ENCODE measurements at regions not wholly inside any gene's neighbourhood (a gene's known extent, or its start where the extent isn't known, plus 50 kb on each side); places are given as distances from the start of the nearest gene placed in this dataset.
"Not testable (repeated sequence)": the region's sequence is repeated elsewhere in the genome, so short reads cannot be mapped to it uniquely, and the experiment has no call there.

DNA sequence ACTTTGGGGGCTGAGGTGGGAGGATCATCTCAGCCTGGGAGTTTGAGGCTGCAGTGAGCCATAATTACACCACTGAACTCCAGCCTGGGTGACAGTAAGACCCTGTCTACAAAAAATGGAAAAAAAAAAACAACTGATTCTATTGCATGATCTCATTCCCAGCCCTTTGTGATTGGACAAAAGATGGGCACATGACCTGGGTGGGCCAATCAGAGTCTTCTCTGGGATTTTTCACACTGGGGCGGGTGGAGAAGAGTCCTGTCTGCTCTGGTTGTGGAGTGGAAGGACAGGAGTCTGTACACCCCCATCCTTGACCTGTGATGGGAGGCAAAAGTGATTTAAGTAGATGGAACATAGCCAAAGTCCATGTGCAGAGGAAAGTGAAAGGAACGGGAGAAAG is 170.5 kb downstream of the UQCRFS1 start:
- CTCF ChIA-PET, result no interaction called here
- TF ChIP-seq ELF4 (IDR thresholded peaks at IDR 0.05), result no peak
- no peak for TF ChIP-seq BHLHE40 (IDR thresholded peaks at IDR 0.05; ENCODE audit: borderline replicate concordance)
- no peak for TF ChIP-seq ZNF384 (IDR thresholded peaks at IDR 0.05)
- no peak for TF ChIP-seq FOXM1 (IDR thresholded peaks at IDR 0.05; ENCODE audit: borderline replicate concordance)
- TF ChIP-seq TARDBP (IDR thresholded peaks at IDR 0.05), result no peak
- TF ChIP-seq FOXK2 (IDR thresholded peaks at IDR 0.05), result no peak
- TF ChIP-seq HDGF (IDR thresholded peaks at IDR 0.05; ENCODE audit: borderline replicate concordance), result no peak
- TF ChIP-seq PKNOX1 (IDR thresholded peaks at IDR 0.05), result no peak
- no peak for TF ChIP-seq ARNT (IDR thresholded peaks at IDR 0.05)
- no peak for TF ChIP-seq LEF1 (IDR thresholded peaks at IDR 0.05; ENCODE audit: borderline replicate concordance)
- no peak for TF ChIP-seq SUZ12 (IDR thresholded peaks at IDR 0.05)
- TF ChIP-seq SP1 (IDR thresholded peaks at IDR 0.05), result no peak
- TF ChIP-seq L3MBTL2 (conservative IDR thresholded peaks at IDR 0.05), result no peak
- TF ChIP-seq NFRKB (IDR thresholded peaks at IDR 0.05), result no peak
- TF ChIP-seq FOXA1 (IDR thresholded peaks at IDR 0.05), result no peak
- POLR2A ChIA-PET, result no interaction called here
- DNase-seq (ENCODE audit: extremely low spot score), result no peak

DNA sequence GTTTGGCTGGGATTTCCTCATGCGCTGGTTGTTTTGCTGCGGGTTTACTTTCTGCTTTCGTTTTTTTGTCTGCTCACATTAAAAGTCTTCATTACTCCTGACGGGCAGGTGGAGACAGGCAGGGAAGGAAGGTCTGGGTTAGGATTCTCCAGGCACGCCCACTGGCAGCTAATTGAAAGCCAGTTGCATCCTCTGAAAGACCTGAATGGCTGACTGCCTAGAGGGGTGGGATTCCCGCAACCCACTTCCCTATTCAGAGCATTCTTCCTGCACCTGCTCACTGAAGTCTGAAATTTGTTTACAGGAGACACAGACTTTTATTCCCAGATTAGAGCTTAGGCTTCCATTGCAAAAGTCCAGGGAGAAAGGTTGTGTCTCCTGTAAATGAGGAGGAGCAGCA is 172.0 kb downstream of the UQCRFS1 start:
- no peak for DNase-seq (ENCODE audit: extremely low spot score)
- no peak for TF ChIP-seq FOXK2 (IDR thresholded peaks at IDR 0.05)
- TF ChIP-seq ARNT (IDR thresholded peaks at IDR 0.05), result no peak
- no peak for TF ChIP-seq ELF4 (IDR thresholded peaks at IDR 0.05)
- TF ChIP-seq TARDBP (IDR thresholded peaks at IDR 0.05), result no peak
- no peak for TF ChIP-seq L3MBTL2 (conservative IDR thresholded peaks at IDR 0.05)
- no peak for TF ChIP-seq CTBP1 (IDR thresholded peaks at IDR 0.05; ENCODE audit: borderline replicate concordance)
- TF ChIP-seq LEF1 (IDR thresholded peaks at IDR 0.05; ENCODE audit: borderline replicate concordance), result no peak
- TF ChIP-seq PKNOX1 (IDR thresholded peaks at IDR 0.05), result no peak
- no peak for TF ChIP-seq SUZ12 (IDR thresholded peaks at IDR 0.05)
- no peak for TF ChIP-seq FOXA1 (IDR thresholded peaks at IDR 0.05)
- TF ChIP-seq HDGF (IDR thresholded peaks at IDR 0.05; ENCODE audit: borderline replicate concordance), result no peak
- TF ChIP-seq NFRKB (IDR thresholded peaks at IDR 0.05), result no peak
- TF ChIP-seq ZNF384 (IDR thresholded peaks at IDR 0.05), result no peak
- TF ChIP-seq FOXM1 (IDR thresholded peaks at IDR 0.05; ENCODE audit: borderline replicate concordance), result no peak
- no peak for TF ChIP-seq SP1 (IDR thresholded peaks at IDR 0.05)
- no peak for TF ChIP-seq BHLHE40 (IDR thresholded peaks at IDR 0.05; ENCODE audit: borderline replicate concordance)
- ChIA-PET CTCF (interaction anchor here (0.7 kb wide), 1 partner anchor 227 kb away, joined by 3 read pairs; no protein-coding TSS in a partner anchor), POLR2A (no interaction called here)

DNA sequence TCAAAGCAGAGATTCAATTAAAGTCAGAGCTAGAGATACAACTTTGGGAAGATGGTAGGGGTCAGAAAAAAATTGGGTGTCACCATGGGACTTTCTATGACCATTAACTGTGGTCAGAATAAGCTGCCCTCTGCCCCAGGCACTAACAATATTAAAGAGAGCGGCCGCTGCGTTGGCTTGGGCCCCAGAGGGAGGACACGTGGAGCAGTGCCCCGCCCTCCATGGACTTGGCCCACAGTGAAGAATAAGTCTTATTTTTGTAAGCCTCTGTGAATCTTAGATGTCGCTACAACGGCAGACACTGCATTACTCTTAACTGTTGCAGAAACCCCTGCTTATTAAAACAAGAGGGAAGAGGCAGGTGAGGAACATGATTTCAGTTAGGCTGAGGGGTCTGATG is 172.7 kb downstream of the UQCRFS1 start:
- no peak for DNase-seq (ENCODE audit: extremely low spot score)
- TF ChIP-seq FOXA1 (IDR thresholded peaks at IDR 0.05) (no peak), BHLHE40 (IDR thresholded peaks at IDR 0.05; ENCODE audit: borderline replicate concordance) (no peak), ARNT (IDR thresholded peaks at IDR 0.05) (no peak), FOXK2 (IDR thresholded peaks at IDR 0.05) (no peak), PKNOX1 (IDR thresholded peaks at IDR 0.05) (no peak)
- ChIA-PET POLR2A (no interaction called here), CTCF (no interaction called here)

GRCh38 chr19:29039036-29039435 is 173.9 kb downstream of the UQCRFS1 start:
- CTCF ChIA-PET; DNase-seq (ENCODE audit: extremely low spot score): not testable (repeated sequence)

DNA sequence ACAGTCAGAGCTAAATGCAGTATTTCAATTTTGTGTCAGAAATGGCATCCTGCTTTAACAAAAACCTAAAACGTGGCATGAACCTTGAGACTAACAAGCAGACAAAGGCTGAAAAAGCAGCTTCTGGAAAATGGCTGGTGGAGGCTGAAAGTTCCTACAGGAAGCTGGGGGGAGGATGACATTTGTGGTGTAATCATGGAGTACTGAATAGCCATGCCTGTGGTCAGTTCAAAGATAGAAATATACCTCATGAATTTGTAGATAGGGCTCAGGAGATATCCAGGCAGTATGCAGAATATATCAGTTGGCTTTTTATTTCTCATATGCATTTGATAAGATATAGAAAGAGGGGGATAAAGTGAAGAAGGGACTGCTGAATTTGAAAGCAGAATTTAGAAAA is 181.7 kb downstream of the UQCRFS1 start:
- TF ChIP-seq BHLHE40 (IDR thresholded peaks at IDR 0.05; ENCODE audit: borderline replicate concordance) (no peak), PKNOX1 (IDR thresholded peaks at IDR 0.05) (no peak), L3MBTL2 (conservative IDR thresholded peaks at IDR 0.05) (no peak), SUZ12 (IDR thresholded peaks at IDR 0.05) (no peak), LEF1 (IDR thresholded peaks at IDR 0.05; ENCODE audit: borderline replicate concordance) (no peak), FOXK2 (IDR thresholded peaks at IDR 0.05) (no peak), NFRKB (IDR thresholded peaks at IDR 0.05) (no peak), ZNF384 (IDR thresholded peaks at IDR 0.05) (no peak), FOXA1 (IDR thresholded peaks at IDR 0.05) (no peak), TARDBP (IDR thresholded peaks at IDR 0.05) (no peak), SP1 (IDR thresholded peaks at IDR 0.05) (no peak), ARNT (IDR thresholded peaks at IDR 0.05) (no peak), ELF4 (IDR thresholded peaks at IDR 0.05) (no peak), HDGF (IDR thresholded peaks at IDR 0.05; ENCODE audit: borderline replicate concordance) (no peak)
- ChIA-PET POLR2A (no interaction called here), CTCF (no interaction called here)
- DNase-seq (ENCODE audit: extremely low spot score), result no peak

More at GRCh38 chr19:29039036-29039435, 173.9 kb downstream of the UQCRFS1 start:
- POLR2A ChIA-PET, result not testable (repeated sequence)

GRCh38 chr19:29029268-29029958 is 183.5 kb downstream of the UQCRFS1 start:
- POLR2A ChIA-PET, result no interaction called here
- CTCF ChIA-PET, result no interaction called here
- no peak for TF ChIP-seq CTBP1 (IDR thresholded peaks at IDR 0.05; ENCODE audit: borderline replicate concordance)

More at GRCh38 chr19:29029268-29029958, 183.5 kb downstream of the UQCRFS1 start:
- no peak for DNase-seq (ENCODE audit: extremely low spot score)
